Embryonic facial prominence (tissue), 1 donor: ENCODE measurements at regions not wholly inside any gene's neighbourhood (a gene's known extent, or its start where the extent isn't known, plus 50 kb on each side); places are given as distances from the start of the nearest gene placed in this dataset.

ENCODE experiments used
- DNase-seq: peaks from one replicate; pipeline ENCODE4 v3.0.0-alpha.2; 2016; ENCODE audit errors: extremely low spot score

DNA sequence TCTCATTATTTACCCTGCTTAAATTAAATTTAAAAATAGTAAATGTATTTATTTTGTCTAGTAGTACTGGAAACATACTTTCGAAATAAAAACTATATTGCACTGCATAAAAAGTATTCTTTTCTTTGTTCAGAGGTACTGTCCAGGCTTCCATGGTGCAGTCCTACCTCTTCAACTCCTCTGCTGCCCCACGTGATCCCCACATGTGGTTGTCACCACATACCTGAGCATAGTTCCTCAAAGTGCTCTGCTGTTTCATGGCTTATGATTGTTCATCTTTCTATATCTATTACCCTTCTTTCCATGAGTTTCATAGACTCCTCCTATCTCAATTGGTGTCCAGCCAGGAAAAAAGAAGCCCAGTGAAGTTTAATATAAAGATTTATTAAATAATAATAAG is 317.5 kb upstream of the OR4E1 start:
- no peak for DNase-seq

DNA sequence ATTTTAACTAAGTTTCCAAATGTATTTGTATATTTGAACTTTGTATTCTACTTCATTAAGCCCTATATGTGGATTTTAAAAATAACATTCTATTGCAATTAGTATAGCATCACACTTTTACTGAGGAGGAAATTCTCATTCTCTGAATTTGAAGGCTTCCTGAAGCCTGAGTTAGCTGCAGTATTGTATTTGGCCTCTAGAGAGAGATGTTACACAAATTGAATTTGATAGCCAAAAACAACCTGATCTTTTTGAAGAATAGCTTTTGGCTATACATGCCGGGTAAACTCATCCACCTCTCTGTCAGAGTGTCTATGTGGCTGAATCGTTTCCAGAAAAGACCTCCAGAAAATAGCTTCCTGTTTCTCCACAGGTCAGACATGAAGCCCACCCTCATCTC is 316.5 kb upstream of the OR4E1 start:
- no peak for DNase-seq

DNA sequence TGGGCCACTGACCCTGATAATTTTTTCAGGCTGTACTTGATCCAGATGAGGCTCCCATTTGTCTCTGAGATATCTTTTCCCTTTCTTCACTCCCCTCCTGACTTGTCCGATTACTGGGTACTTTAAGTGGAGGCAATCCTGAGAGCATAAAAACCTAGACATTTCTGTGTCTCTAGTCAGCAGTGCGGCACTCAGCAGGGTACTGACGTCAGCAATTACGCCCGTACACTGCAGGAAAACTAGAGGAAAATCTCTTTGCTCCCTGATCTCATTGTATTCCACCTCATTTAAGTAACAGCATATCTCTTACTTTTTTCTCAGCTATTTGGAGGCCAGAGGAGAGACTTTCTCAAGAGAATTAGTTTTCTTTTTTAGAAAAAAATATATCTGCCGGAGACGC is 315.5 kb upstream of the OR4E1 start:
- DNase-seq, result no peak

DNA sequence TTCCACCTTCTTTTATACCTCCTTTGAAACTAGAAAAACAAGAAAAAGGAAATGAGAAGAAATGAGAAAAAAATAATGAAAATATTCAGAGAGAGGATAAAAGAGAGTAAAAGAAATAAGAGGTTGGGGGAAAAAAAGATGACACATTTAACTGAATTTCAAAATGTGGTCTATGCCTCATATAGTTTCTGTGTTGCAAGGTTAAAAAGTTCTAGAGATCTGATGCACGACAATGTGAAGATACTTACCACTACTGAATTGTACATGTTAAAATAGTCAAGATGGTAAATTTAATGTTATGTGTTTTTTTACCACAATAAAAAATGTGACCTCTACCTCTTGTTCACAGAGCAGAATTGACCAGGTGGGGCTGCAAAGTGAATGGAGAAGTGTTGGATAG is 314.8 kb upstream of the OR4E1 start:
- no peak for DNase-seq

DNA sequence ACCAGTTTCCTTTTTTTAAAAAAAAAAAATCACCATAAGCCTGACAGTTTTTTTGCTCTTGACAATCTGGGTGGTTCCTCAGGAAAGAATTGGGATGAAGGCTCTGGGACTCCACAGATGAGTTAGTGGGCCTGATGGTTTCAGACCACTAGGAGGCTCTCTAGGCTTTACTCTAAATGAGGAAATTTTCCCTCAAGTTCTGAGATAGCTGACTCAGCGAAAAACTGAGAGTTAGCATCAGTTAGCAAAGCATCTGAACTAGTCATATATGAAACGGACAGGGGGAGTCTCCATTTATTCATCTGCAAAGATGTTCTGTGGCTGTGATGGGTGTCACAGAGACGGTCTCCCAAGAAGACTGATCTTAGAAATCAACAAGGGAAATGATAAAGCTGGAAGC is 314.3 kb upstream of the OR4E1 start:
- DNase-seq, result no peak

DNA sequence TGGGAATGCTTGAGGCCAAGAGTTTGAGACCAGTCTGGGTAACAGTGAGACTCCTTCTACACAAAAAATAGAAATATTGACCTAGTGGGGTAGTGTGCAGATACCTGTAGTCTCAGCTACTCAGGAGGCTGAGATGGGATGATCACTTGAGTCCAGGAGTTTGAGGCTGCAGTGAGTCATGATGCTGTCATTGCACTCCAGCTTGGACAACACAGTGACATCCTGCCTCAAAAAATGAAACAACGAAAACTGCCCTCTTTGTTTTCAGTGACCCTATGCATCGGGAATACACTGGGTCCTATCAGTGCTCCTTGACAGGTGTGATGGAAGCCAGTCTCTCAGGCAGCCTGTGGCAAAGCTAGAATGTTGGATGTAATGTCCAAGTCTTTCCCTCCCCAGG is 311.5 kb upstream of the OR4E1 start:
- DNase-seq, result no peak

DNA sequence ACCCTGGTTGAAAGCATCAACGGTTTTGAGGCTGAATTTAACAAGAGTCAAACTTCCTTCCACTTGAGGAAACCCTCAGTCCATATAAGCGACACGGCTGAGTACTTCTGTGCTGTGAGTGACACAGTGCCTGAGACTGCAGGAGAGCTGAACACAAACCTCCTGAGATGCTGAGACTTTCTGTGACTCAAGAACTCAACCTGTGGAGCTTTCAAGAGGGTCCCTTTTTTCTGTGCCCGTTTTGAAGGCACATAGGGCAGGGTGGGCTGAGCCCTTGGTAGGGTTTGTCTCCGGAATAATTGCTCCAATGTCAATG is 305.3 kb upstream of the OR4E1 start:
- no peak for DNase-seq

DNA sequence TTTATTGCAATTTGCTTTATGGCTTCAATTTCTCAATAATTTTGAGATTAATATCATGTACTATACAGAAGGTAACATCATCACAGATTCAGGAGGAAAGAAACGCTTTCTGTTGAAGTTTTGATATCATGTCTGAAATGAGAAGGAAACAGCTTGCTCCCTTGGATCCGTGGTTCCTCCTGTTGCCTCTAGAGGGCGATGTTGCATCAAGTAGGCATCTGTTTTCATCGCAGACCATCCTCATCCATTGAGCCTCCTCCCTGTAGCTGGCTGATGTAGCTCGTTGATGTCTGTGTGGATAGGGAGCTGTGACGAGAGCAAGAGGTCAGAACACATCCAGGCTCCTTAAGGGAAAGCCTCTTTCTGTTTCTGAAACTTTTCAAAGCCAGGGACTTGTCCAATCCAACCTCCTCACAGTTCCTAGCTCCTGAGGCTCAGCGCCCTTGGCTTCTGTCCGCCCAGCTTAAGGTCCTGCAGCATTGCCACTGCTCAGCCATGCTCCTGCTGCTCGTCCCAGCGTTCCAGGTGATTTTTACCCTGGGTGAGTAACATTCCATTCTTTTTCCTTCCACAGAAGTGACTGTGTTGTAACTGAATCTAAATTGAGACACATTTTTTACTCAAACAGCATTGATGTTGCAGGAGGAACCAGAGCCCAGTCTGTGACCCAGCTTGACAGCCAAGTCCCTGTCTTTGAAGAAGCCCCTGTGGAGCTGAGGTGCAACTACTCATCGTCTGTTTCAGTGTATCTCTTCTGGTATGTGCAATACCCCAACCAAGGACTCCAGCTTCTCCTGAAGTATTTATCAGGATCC is 304.8 kb upstream of the OR4E1 start:
- DNase-seq, result no peak

DNA sequence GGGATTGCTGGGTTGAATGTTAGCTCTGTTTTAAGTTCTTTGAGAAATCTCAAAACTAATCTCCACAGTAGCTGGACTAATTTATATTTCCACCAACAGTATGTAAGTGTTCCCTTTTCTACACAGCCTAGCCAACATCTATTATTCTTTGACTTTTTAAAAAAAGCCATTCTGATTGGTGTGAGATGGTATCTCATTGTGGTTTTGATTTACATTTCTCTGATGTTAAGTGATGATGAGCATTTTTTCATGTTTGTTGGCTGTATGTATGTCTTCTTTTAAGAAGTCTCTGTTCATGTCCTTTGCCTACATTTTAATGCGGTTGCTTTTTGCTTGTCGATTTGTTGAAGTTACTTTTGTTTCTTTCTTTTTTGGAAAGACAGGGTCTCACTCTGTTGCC is 301.1 kb upstream of the OR4E1 start:
- DNase-seq, result no peak

DNA sequence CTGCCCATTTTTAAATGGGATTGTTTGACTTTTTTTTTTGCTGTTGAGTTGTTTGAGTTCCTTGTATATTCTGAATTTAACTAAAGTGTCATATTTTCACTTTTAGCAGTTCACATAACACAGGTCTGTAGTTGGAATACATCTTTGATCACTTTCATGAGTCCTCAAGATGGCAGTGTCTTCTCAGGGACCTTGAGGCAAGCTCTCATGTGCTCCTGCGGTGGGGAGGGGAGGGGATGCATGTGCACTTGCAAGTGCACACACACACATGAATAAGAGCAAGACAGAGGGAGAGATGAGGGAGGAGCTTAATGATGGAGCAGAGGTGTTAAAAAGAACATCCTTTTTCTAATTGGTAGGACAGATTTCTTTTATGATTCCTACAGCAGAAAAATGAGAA is 291.4 kb upstream of the OR4E1 start:
- DNase-seq, result no peak

DNA sequence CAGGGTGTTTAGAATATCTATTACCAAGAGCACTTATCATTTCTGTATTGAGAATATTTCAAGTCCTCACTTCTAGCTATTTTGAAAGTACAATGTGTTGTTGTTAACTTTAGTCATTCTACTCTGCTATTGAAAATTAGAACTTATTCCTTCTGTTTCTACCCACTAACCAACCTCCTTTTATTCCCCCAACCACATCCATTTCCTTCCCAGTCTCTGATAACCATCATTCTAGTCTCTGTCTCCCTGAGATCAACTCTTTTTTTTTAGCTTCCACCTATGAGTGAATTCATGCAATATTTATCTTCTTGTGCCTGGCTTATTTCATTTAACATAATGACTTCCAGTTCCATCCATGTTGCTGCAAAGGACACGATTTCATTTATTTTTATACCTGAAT is 290.6 kb upstream of the OR4E1 start:
- no peak for DNase-seq

DNA sequence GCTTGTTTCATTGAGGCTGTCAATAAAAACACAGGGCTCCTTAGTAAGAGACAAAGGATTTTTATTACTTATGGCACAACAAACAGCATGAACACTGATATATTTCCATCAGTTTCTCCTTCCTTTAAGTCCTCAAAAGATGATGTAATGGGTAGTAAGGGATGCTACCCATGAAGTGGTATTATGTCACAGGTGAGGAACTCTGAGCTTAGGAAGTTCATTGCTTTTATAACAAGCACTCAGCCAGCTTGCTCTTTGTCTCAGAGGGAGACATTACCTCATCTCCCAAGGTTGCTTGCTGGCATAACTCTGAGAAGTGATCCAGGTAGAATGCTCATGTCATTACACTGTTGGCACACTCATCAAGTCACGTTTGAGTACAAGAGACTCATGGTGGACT is 287.0 kb upstream of the OR4E1 start:
- DNase-seq, result no peak

DNA sequence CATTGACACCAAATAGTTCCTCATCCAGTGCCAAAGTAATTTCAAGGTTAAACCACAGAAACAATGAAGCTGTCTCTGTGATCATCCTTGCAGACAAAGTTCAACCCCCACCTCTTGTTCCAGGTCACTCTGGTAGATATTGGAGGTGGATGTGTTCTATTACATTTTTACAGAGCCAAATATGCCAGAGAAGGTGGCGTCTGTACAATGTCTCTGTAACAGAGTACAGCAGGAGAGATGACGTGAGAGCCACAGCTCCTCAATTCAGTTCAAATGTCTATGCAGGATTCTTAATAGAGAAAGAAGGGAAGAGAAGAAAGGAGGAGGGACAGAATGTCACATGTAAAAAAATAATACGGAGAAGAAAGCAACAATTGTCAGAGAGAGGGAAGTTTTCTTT is 268.3 kb upstream of the OR4E1 start:
- no peak for DNase-seq

DNA sequence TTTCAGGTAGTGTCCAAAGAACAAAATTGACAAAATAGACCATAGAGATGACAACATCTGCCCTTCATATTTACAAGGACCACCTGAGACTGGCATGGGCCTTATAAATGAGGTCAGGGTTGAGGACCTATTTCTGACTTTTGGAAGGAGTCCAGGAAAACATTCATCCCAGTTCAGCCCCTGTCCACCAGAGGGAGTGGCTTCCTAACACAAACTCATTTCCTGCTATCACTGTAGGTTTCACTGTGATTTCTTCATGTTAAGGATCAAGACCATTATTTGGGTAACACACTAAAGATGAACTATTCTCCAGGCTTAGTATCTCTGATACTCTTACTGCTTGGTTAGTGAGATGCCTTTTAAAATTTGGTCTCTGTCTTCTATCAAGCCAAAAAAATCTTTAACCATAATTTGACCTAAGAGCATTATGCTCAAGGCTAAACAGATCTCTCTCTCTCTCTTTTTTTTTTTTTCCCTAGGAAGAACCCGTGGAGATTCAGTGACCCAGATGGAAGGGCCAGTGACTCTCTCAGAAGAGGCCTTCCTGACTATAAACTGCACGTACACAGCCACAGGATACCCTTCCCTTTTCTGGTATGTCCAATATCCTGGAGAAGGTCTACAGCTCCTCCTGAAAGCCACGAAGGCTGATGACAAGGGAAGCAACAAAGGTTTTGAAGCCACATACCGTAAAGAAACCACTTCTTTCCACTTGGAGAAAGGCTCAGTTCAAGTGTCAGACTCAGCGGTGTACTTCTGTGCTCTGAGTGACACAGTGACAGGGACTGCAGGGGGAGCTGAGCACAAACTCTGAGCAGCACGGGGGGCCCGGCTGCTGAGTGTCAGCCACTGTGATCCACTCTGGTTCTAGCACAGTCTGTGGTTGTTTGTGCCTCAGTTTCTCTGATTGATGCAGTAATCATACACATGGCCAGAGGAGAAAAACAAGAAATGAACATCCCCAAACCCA is 267.6 kb upstream of the OR4E1 start:
- no peak for DNase-seq

DNA sequence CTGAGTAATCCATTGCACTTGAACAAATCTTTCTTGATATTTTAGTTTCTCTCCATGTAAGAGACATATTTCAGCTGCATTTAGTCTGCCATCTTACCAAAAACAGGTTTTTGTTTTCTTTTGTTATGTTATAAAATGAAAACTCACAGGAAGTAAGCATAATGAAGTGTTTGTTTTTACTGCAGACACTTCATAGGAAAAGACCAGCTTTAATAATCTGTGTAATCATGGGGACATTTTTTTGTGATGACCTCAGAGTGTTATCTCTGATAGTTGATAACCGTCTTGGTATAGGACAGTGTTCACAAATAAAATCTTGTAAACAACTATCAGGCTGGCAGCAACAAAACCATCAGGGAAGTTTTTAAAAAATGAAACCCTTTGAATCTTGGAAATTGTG is 266.2 kb upstream of the OR4E1 start:
- DNase-seq, result no peak

DNA sequence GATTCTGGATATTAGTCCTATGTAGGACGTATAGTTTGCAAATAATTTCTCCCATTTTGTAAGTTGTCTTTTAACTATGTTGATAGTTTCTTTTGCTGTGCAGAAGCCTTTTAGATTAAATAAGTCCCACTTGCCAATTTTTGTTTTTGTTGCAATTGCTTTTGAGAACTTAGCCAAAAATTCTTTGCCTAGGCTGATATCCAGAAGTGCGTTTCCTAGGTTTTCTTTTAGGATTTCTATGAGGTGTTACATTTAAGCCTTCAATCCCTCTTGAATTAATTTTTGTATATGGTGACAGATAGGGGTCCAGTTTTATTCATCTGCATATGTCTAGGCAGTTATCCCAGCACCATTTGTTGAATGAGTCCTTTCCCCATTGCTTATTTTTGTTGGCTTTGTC is 264.4 kb upstream of the OR4E1 start:
- DNase-seq, result no peak

DNA sequence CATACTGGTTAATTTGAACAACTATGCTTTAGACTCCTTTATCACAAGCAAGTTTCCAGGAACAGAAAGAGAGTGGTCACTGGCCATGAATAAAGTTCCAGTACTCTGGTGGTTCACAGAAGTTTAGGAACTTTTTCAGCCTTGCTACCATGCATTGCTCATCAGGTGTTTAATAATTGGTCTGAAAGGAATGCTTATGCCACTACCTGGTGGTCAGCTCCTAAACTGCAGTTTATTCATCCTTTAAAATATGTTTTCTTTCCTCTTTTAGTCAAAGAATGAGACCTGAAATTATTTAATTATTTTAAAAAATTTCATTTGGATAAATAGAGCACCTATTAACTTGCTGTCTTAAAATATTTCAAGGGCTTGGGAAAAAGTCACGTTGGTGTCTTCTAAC is 260.1 kb upstream of the OR4E1 start:
- no peak for DNase-seq

DNA sequence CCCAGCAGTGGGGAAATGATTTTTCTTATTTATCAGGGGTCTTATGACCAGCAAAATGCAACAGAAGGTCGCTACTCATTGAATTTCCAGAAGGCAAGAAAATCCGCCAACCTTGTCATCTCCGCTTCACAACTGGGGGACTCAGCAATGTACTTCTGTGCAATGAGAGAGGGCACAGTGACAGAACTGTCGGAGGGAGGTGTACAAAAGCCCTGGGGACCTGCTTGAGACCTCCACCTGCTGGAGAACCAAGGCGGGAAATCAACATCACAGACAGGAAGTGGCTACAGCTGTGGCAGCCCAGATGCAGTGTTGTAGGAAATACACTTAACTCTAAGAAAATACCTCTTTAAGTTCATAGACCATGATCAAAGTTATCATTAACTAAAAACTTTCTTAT is 250.9 kb upstream of the OR4E1 start:
- no peak for DNase-seq

DNA sequence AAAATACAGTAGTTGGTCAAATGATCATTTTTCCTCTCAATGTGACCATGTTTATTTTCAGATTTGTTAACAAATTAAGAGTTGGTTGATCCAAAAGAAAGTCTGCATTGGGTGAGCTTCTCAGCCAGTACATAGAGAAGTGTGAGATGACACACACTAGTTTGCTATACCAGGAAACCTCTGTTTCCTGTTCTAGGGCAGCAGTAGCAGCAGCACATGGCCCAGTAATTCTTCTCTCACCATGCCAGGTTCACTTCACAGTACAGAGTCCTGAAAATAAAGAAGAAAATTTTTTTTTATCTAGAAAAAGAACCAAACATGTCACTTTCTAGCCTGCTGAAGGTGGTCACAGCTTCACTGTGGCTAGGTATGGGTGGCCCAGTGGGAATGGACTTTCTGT is 250.2 kb upstream of the OR4E1 start:
- no peak for DNase-seq

DNA sequence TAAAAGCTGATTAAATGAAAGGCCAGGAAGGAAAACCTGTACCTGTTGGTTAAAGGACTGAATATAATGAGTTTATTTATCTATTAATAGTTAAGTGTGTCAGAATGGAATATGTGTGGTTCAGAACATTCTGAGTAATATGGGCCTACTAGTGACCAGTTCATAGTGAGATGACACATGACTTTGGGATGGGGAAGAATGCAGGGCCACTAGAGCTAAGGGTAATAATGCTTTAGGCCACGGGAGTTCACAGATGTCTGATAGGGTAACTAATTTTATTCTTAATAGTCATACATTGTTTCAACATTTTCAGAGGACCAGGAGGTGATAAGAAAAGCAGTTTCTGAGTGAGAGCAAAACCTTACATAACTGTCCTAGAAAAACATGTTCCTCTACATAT is 247.8 kb upstream of the OR4E1 start:
- DNase-seq, result no peak

DNA sequence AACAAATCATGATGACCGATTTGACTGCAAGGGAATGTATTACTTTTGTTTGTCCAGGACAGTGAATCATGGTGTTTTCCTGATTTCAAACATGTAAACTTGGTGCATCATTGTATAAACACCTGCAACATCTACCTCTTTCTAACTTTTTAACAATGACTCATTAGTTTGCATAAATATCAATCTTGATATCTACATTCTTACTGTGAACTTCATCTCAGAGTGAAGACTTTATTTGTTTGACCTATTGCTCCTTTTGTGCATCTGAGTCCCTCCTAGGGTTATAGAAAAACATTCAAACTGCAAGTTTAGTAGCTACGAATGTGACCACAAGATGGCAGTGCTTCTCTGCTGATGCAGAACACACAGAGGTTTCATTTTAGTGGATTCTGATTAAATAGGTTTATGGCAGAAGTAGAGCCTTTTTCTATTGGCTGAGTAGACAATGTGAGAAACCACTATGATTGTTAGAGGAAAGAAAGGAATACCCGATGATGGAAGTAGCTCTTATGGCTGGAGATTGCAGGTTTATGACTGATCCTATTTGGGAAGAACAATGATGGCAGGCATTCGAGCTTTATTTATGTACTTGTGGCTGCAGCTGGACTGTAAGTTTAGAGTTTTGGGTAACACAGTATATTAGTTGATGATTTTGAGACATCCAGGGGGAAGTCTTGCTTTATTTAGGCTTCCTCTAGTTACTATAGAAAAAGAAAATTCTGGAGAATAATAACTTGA is 244.2 kb upstream of the OR4E1 start:
- no peak for DNase-seq

DNA sequence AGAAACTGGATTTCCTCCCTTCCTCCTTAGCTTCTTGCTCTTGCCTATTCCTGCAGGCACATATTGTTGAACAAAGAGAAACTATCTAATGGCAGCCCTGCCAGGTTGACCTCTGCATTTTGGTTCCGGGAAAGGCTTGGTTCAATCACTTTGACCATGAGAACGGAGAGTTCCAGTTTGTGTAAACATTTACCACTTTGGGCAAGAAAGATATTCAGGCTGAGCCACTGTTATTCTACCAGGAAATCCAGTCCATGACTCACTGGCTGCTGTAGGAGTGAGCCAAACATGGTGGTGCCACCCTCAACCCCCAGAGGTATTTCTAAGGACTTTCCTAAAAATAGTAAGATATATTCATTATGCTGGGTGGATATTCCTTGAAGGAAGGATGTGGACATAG is 242.2 kb upstream of the OR4E1 start:
- DNase-seq, result no peak

DNA sequence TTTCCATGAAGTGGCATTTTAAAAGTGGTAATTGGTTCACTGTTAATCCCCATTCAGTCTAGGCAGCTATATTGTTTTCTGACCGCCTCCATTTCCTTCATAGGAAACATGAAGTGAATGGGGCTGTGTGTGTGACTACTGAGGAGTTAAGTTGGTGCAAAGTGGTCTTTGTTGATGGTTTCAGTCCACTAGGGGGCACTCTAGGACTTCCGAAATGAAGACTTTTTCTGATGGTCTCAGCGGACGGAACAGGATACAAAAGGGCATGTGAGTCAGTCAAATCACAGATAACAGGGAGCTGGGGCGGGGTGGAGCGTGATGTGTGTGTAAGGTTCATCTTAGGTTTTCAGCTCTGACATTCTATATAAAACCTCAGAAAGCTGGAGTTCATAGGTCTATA is 240.1 kb upstream of the OR4E1 start:
- DNase-seq, result no peak
